Activated CD8-positive, alpha-beta T cell treated with anti-CD3 and anti-CD28 coated beads for 36 hours (primary cell): ENCODE measurements at regions not wholly inside any gene's neighbourhood (a gene's known extent, or its start where the extent isn't known, plus 50 kb on each side); places are given as distances from the start of the nearest gene placed in this dataset.

Experiments
- ATAC-seq: fragments of 200-7000 bp; cut with Tn5 transposase; one replicate; pipeline ENCODE4 v1.10.0; 2021; ENCODE audit warnings: mild to moderate bottlenecking, moderate library complexity
- CTCF ChIA-PET: fragments of 350-600 bp; sonication (Branson Sonifier 250); formaldehyde crosslinking; loops from one replicate; lab custom pipeline; 2021; ENCODE audit warnings: antibody characterized with exemption; lab: Charles Lee
- POLR2A ChIA-PET: fragments of 350-600 bp; sonication (Branson Sonifier 250); formaldehyde crosslinking; loops from one replicate; lab custom pipeline; 2021; ENCODE audit warnings: antibody characterized with exemption; lab: Charles Lee
- DNase-seq: peaks from one replicate; pipeline ENCODE4 v3.0.0-alpha.2; 2020
- H3K27ac Mint-ChIP-seq: one replicate; pipeline ENCODE4 v1.8.0; 2021; ENCODE audit warnings: mild to moderate bottlenecking, mixed read lengths
- H3K27me3 Mint-ChIP-seq: one replicate; pipeline ENCODE4 v1.8.0; 2021; ENCODE audit warnings: mixed read lengths
- H3K36me3 Mint-ChIP-seq: one replicate; pipeline ENCODE4 v1.8.0; 2021; ENCODE audit warnings: low read depth, mixed read lengths
- H3K4me1 Mint-ChIP-seq: one replicate; pipeline ENCODE4 v1.8.0; 2021; ENCODE audit warnings: low read depth, mixed read lengths
- H3K4me3 Mint-ChIP-seq: one replicate; pipeline ENCODE4 v1.8.0; 2021; ENCODE audit warnings: mild to moderate bottlenecking, moderate library complexity, mixed read lengths
- H3K9me3 Mint-ChIP-seq: one replicate; pipeline ENCODE4 v1.8.0; 2021; ENCODE audit warnings: mixed read lengths
- intact Hi-C: fragments of 100-400 bp; cut with micrococcal nuclease; formaldehyde crosslinking; loops from one replicate; pipeline ENCODE4 v1.10.0; 2022
- TF ChIP-seq, protein P1 (sequence below): fragments of 200-600 bp; IDR thresholded peaks from one replicate; pipeline ENCODE4 v1.8.0; 2022; ENCODE audit warnings: antibody characterized with exemption, mild to moderate bottlenecking

DNA sequence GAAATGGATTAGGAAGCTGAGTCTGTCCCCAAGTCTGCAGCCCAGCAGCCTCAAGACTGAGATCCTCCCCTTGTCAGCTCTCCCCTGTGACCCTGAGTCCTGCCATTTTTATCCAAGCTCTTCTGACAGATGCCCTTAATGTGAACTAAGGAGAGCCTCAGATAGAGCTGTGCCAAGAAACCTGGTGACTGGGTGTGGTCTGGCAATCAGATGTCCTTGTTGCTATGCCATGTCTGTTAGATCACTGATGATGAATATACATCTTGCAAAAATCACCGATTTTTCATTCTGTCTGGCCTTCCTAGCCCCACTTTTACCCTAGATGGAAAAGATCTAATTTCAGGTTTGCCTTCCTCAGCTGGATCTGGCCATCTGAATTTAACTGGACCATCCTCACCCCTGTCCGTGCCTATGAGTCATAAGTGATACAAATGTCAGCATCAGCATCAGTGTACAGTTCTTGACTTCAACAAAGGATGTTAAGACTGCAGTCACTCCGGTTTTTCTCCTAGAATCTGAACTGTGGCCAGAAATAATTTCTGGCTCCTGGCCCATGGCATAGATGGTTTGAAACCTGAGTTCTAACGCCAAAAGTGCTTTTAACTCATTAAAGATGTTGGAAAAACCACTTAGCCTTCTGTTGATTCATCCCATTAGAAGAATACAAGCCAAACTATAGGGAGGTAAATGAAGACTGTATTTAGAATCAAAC, 61.2 kb upstream of the GRIP1 start:
- Mint-ChIP-seq H3K27me3 (no peaks in the 10 kb centered on the region), H3K4me1 (peaks cover 24% of the 10 kb centered on the region), H3K36me3 (no peaks in the 10 kb centered on the region), H3K9me3 (no peaks in the 10 kb centered on the region), H3K4me3 (no peak overlapping the region), H3K27ac (no peak overlapping the region)
- intact Hi-C loops: no loop called here
- TF ChIP-seq, protein P1, sequence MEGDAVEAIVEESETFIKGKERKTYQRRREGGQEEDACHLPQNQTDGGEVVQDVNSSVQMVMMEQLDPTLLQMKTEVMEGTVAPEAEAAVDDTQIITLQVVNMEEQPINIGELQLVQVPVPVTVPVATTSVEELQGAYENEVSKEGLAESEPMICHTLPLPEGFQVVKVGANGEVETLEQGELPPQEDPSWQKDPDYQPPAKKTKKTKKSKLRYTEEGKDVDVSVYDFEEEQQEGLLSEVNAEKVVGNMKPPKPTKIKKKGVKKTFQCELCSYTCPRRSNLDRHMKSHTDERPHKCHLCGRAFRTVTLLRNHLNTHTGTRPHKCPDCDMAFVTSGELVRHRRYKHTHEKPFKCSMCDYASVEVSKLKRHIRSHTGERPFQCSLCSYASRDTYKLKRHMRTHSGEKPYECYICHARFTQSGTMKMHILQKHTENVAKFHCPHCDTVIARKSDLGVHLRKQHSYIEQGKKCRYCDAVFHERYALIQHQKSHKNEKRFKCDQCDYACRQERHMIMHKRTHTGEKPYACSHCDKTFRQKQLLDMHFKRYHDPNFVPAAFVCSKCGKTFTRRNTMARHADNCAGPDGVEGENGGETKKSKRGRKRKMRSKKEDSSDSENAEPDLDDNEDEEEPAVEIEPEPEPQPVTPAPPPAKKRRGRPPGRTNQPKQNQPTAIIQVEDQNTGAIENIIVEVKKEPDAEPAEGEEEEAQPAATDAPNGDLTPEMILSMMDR: no peak
- DNase-seq (no peak), ATAC-seq (no peak)
- CTCF ChIA-PET: interaction anchor here (1.1 kb wide), 1 partner anchor 45 kb away, joined by 3 read pairs; no protein-coding TSS in a partner anchor
- POLR2A ChIA-PET: no interaction called here

DNA sequence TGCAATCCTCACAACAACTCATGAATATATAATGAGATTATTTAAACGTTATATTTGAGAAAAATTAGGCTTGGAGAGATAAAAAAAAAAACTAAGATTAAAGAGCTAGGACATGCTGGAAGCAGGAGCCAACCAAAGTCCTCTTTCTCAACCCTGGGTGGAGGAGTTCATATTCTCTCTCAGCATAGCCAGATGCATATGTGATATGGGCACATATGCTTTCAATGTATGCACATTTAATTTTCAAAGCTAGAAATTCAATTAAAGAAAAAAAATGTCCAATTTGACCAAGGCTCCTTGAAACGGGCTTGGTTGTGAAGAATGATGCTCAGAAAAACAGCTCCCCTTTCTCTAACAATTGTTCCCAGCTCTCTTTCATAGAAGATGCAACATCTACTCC, 61.9 kb upstream of the GRIP1 start:
- H3K27ac Mint-ChIP-seq: no peak overlapping the region
- CTCF ChIA-PET: interaction anchor here (1.1 kb wide), 1 partner anchor 45 kb away, joined by 3 read pairs; no protein-coding TSS in a partner anchor
- intact Hi-C loops: no loop called here

GRCh38 chr12:66741919-66742318, 63.0 kb upstream of the GRIP1 start:
- no peak overlapping the region for H3K4me3 Mint-ChIP-seq
- H3K9me3 Mint-ChIP-seq: no peaks in the 10 kb centered on the region
- POLR2A ChIA-PET: interaction anchor here (0.5 kb wide), 1 partner anchor 50 kb away, joined by 3 read pairs; no protein-coding TSS in a partner anchor
- no peak for DNase-seq
- TF ChIP-seq, protein P1: no peak
- H3K27ac Mint-ChIP-seq: no peak overlapping the region
- no peaks in the 10 kb centered on the region for H3K27me3 Mint-ChIP-seq
- no peaks in the 10 kb centered on the region for H3K36me3 Mint-ChIP-seq
- no peak for ATAC-seq
- intact Hi-C loops: no loop called here
- CTCF ChIA-PET: no interaction called here
- peaks cover 18% of the 10 kb centered on the region for H3K4me1 Mint-ChIP-seq

More for the DNA sequence above, 61.9 kb upstream of the GRIP1 start:
- no peaks in the 10 kb centered on the region for H3K27me3 Mint-ChIP-seq
- no peaks in the 10 kb centered on the region for H3K36me3 Mint-ChIP-seq
- H3K4me3 Mint-ChIP-seq: no peak overlapping the region
- no peak for DNase-seq
- TF ChIP-seq, protein P1: no peak
- POLR2A ChIA-PET: no interaction called here
- no peaks in the 10 kb centered on the region for H3K9me3 Mint-ChIP-seq
- ATAC-seq: no peak
- H3K4me1 Mint-ChIP-seq: peaks cover 18% of the 10 kb centered on the region

GRCh38 chr12:66742508-66743367, 63.9 kb upstream of the GRIP1 start:
- Mint-ChIP-seq H3K4me1 (peaks cover 18% of the 10 kb centered on the region), H3K36me3 (no peaks in the 10 kb centered on the region), H3K4me3 (no peak overlapping the region), H3K9me3 (no peaks in the 10 kb centered on the region), H3K27me3 (no peaks in the 10 kb centered on the region), H3K27ac (peak overlapping the region; percentile 72)
- CTCF ChIA-PET: interaction anchor here (1.1 to 1.4 kb wide), 2 partner anchors 34 to 118 kb away, joined by 3 read pairs; no protein-coding TSS in a partner anchor
- intact Hi-C loops: no loop called here
- ATAC-seq (no peak), DNase-seq (no peak)
- TF ChIP-seq, protein P1: no peak
- POLR2A ChIA-PET: interaction anchor here (0.6 kb wide), 1 partner anchor 573 kb away, joined by 4 read pairs; no protein-coding TSS in a partner anchor
